ENCODE measurements at regions not wholly inside any gene's neighbourhood (a gene's known extent, or its start where the extent isn't known, plus 50 kb on each side); places are given as distances from the start of the nearest gene placed in this dataset.

DNA sequence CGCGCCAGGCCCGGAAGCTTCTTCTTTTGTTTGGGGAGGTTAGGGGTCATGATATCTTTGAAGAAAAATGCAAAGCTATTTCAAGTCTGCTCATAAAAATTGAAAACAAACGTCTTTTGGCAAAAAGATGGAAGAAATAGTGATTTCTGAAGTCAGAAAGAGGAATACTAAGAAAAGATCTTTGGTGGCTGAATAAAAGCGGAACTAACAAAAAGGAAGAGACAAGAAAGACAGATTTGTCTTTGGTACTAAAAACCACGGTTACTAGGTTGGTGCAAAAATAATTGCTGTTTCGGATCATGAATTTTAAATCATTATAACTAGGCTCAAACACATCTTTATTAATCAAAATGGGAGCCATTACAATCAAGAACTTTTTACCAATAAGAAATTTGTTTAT, 164.6 kb upstream of the TRIB2 start:
- no peaks in the 10 kb centered on the region for H3K36me3 ChIP-seq (ENCODE audit: control insufficient read depth, insufficient read depth, low read length)
- TF ChIP-seq, protein P1, sequence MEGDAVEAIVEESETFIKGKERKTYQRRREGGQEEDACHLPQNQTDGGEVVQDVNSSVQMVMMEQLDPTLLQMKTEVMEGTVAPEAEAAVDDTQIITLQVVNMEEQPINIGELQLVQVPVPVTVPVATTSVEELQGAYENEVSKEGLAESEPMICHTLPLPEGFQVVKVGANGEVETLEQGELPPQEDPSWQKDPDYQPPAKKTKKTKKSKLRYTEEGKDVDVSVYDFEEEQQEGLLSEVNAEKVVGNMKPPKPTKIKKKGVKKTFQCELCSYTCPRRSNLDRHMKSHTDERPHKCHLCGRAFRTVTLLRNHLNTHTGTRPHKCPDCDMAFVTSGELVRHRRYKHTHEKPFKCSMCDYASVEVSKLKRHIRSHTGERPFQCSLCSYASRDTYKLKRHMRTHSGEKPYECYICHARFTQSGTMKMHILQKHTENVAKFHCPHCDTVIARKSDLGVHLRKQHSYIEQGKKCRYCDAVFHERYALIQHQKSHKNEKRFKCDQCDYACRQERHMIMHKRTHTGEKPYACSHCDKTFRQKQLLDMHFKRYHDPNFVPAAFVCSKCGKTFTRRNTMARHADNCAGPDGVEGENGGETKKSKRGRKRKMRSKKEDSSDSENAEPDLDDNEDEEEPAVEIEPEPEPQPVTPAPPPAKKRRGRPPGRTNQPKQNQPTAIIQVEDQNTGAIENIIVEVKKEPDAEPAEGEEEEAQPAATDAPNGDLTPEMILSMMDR (IDR thresholded peaks at IDR 0.05; ENCODE audit: insufficient read depth, low read length, poor library complexity, severe bottlenecking) = no peak
- no peak for DNase-seq (ENCODE audit: low read depth)
- H3K4me3 ChIP-seq (ENCODE audit: low read depth, low read length) = no peak overlapping the region
- H3K27me3 ChIP-seq (ENCODE audit: control insufficient read depth, insufficient read depth, low read length) = no peaks in the 10 kb centered on the region

DNA sequence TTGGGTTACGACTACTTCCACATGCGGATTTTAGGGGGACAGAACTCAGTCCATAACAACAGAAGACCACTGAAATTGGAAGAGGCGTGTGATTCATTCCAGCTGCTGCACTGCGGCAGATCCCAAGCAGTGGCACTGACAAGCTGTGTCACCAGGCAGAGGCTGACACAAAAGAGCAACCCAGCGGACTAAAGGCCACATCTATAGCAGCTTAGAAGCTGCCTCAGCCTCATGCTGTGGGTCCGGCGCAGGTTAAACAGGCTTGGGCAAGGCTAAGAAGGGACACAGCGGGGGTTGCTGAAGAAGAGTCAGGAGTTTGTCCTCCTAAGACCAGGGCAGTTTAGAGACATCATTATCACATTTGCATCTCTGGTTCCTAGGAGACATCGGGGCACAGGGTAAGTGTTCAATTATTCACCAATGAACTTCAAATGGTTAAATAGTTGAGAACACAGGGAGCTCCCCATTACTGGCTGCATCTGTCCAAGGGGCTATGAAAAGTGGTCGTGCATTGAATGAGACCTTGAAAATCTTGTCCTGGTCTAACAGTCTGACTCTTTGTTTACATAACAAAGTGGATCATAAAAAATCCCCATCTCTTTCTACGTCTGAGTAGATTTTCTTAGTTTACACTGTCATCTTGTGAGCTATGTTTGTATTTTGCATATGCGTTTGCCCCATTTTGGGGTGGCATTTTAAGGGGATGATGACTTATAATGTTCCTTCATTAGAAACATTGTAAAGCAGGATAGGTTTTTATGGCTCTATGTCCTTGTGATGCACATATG, 162.3 kb upstream of the TRIB2 start:
- Histone ChIP-seq H3K4me3 (ENCODE audit: low read depth, low read length) (no peak overlapping the region), H3K36me3 (ENCODE audit: control insufficient read depth, insufficient read depth, low read length) (no peaks in the 10 kb centered on the region), H3K27me3 (ENCODE audit: control insufficient read depth, insufficient read depth, low read length) (no peaks in the 10 kb centered on the region)
- no peak for DNase-seq (ENCODE audit: low read depth)
- TF ChIP-seq, protein P1 (IDR thresholded peaks at IDR 0.05; ENCODE audit: insufficient read depth, low read length, poor library complexity, severe bottlenecking) = no peak

DNA sequence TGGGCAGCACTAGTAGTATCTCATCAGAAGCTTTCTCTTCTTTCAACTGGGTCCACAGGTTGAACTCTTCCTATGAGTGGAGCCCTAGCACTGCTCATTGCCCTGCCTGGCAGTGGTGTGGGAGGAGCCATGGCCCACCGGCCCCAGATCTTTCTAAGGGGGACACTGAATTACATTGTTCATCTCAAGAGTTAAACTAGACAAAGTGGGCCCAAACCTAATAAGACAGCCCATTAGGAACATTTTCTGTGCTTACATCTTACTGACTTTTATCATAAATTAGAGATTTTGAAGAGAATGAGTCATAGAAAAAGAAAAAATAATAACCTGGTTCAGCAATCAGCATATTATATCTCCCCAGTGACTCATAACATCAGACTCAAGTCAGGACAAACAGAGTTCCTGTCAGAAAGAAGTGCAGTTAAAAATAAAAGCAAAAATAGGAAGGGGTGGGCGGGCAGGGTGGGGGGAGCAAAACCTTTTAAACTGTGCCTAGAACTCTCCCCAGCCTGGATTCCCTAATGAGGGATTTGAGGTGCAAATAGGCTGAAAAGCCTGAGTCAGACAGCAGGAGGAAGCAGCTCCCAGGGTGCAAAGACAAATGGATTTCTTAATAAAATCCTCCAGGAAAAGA, 161.6 kb upstream of the TRIB2 start:
- TF ChIP-seq, protein P1 (IDR thresholded peaks at IDR 0.05; ENCODE audit: insufficient read depth, low read length, poor library complexity, severe bottlenecking) = no peak
- no peaks in the 10 kb centered on the region for H3K27me3 ChIP-seq (ENCODE audit: control insufficient read depth, insufficient read depth, low read length)
- no peak overlapping the region for H3K4me3 ChIP-seq (ENCODE audit: low read depth, low read length)
- DNase-seq (ENCODE audit: low read depth) = no peak
- H3K36me3 ChIP-seq (ENCODE audit: control insufficient read depth, insufficient read depth, low read length) = no peaks in the 10 kb centered on the region

DNA sequence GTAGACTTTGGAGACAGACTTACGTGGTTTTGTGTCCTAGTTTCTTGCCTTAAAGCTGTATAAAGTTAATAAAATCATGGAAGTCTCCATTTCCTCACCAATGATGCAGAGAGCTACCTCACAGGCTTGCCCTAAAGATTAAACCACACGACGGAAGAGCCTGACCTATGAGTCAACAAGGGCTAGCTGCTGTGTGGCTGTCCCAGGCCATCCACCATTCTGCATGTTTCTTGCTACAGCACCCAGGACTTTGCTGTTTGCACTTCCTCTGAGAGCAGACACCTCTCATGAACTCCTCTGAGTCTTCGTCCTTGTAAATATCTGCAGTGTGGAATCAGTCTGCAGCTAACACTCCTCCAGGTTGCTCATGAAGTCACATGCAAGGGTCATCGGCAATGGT, 160.0 kb upstream of the TRIB2 start:
- Histone ChIP-seq H3K27me3 (ENCODE audit: control insufficient read depth, insufficient read depth, low read length) (no peaks in the 10 kb centered on the region), H3K4me3 (ENCODE audit: low read depth, low read length) (no peak overlapping the region), H3K36me3 (ENCODE audit: control insufficient read depth, insufficient read depth, low read length) (no peaks in the 10 kb centered on the region)
- no peak for DNase-seq (ENCODE audit: low read depth)
- TF ChIP-seq, protein P1 (IDR thresholded peaks at IDR 0.05; ENCODE audit: insufficient read depth, low read length, poor library complexity, severe bottlenecking) = no peak

DNA sequence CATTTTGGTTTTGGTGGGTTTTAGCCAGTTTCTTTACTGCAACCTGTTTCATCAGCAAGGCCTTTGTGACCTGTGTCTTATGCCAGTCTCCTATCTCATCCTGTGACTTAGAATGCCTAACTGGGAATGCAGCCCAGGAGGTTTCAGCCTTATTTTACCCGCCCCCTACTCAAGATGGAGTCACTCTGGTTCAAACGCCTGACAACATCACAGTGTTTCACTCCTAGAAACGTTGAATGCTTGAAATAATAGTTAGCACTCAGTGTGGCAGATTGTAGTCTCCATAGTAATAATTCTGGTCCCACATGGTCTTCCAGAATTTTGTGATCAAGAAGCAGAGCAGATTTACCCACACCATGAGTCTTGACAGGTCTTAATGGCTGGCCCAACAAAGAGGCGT, 159.0 kb upstream of the TRIB2 start:
- Histone ChIP-seq H3K27me3 (ENCODE audit: control insufficient read depth, insufficient read depth, low read length) (no peaks in the 10 kb centered on the region), H3K4me3 (ENCODE audit: low read depth, low read length) (no peak overlapping the region), H3K36me3 (ENCODE audit: control insufficient read depth, insufficient read depth, low read length) (no peaks in the 10 kb centered on the region)
- TF ChIP-seq, protein P1 (IDR thresholded peaks at IDR 0.05; ENCODE audit: insufficient read depth, low read length, poor library complexity, severe bottlenecking) = no peak
- no peak for DNase-seq (ENCODE audit: low read depth)
